Natural killer cell (primary cell): ENCODE measurements at regions not wholly inside any gene's neighbourhood (a gene's known extent, or its start where the extent isn't known, plus 50 kb on each side); places are given as distances from the start of the nearest gene placed in this dataset.

Experiments used
- ATAC-seq, 3 donors: fragments of 150-1000 bp in 2 of 3; fragments of 200-7000 bp in 1 of 3; cut with Tn5 transposase; 1 replicate in 1 of 3; 2 replicates in 2 of 3; pipeline ENCODE4 v1.10.0; 2021; ENCODE audit warnings: mild to moderate bottlenecking in 2 of 3, moderate library complexity in 2 of 3
- DNase-seq, 2 donors: peaks; one replicate each; pipeline versions ENCODE4 v3.0.0 to v3.0.0-alpha.2; 2013 to 2021; ENCODE audit warnings: mixed read lengths in 1 of 2
- H3K27ac ChIP-seq: one replicate; pipeline ENCODE4 v1.5.1; 2013; ENCODE audit warnings: mild to moderate bottlenecking, low read length
- H3K27me3 ChIP-seq: one replicate; pipeline ENCODE4 v1.6.1; 2013; ENCODE audit warnings: low read length; ENCODE audit not compliant: control insufficient read depth, insufficient read depth
- H3K36me3 ChIP-seq: one replicate; pipeline ENCODE4 v1.6.1; 2013; ENCODE audit warnings: low read length; ENCODE audit not compliant: control insufficient read depth, insufficient read depth
- H3K4me1 ChIP-seq: one replicate; pipeline ENCODE4 v1.6.1; 2013; ENCODE audit warnings: low read length; ENCODE audit not compliant: control insufficient read depth, insufficient read depth
- H3K4me3 ChIP-seq: one replicate; pipeline ENCODE4 v1.5.1; 2013; ENCODE audit warnings: low read length
- H3K9me3 ChIP-seq: one replicate; pipeline ENCODE4 v1.6.1; 2013; ENCODE audit warnings: low read length; ENCODE audit not compliant: control insufficient read depth, insufficient read depth
- H3K27ac Mint-ChIP-seq, 2 donors: one replicate each; pipeline ENCODE4 v1.8.0; 2022; ENCODE audit warnings: mild to moderate bottlenecking in 2 of 2, mixed read lengths in 2 of 2, moderate library complexity in 1 of 2
- H3K27me3 Mint-ChIP-seq, 2 donors: one replicate each; pipeline ENCODE4 v1.8.0; 2022; ENCODE audit warnings: low read depth in 2 of 2, mixed read lengths in 2 of 2
- H3K36me3 Mint-ChIP-seq: one replicate; pipeline ENCODE4 v1.8.0; 2022; ENCODE audit warnings: mixed read lengths
- H3K4me1 Mint-ChIP-seq, 2 donors: one replicate each; pipeline ENCODE4 v1.8.0; 2022; ENCODE audit warnings: mixed read lengths in 2 of 2
- H3K4me3 Mint-ChIP-seq: one replicate; pipeline ENCODE4 v1.8.0; 2022; ENCODE audit warnings: mild to moderate bottlenecking, moderate library complexity, mixed read lengths
- H3K9me3 Mint-ChIP-seq, 2 donors: one replicate each; pipeline ENCODE4 v1.8.0; 2022; ENCODE audit warnings: mixed read lengths in 2 of 2
- CTCF ChIP-seq: fragments of 200-600 bp; IDR thresholded peaks from one replicate; pipeline ENCODE4 v1.8.0; 2022; ENCODE audit warnings: antibody characterized with exemption
- WGBS: methylation state at CpG from one replicate; pipeline ENCODE4 v1.1.7; 2013; ENCODE audit warnings: missing lambda C conversion rate; ENCODE audit not compliant: insufficient coverage; 5-methylcytosine and 5-hydroxymethylcytosine counted together
- intact Hi-C: fragments of 100-400 bp; cut with micrococcal nuclease; formaldehyde crosslinking; loops from one replicate; pipeline ENCODE4 v1.14.2; 2022

- Histone ChIP-seq H3K27ac (no peak overlapping the region), H3K27me3 (peaks cover 2% of the 10 kb centered on the region), H3K4me1 (no peaks in the 10 kb centered on the region), H3K9me3 (no peaks in the 10 kb centered on the region), H3K4me3 (no peak overlapping the region), H3K36me3 (no peaks in the 10 kb centered on the region)
- DNase-seq (peak in 1 of 2 donors; percentile 2), ATAC-seq (no peak)
- Mint-ChIP-seq H3K36me3 (no peaks in the 10 kb centered on the region), H3K27me3 (peaks cover 19 to 58% of the 10 kb centered on the region in 2 donors), H3K4me3 (no peak overlapping the region), H3K4me1 (no peaks in the 10 kb centered on the region), H3K9me3 (no peaks in the 10 kb centered on the region), H3K27ac (no peak overlapping the region)
- TF ChIP-seq CTCF, result no peak
- intact Hi-C loops, result no loop called here
Measured at GRCh38 chr15:93617443-93617842, 528.4 kb upstream of the RGMA start.

- TF ChIP-seq CTCF, result no peak
- WGBS, result 80% methylated on average over 11 of the region's 11 CpGs
- H3K4me1 Mint-ChIP-seq, result no peaks in the 10 kb centered on the region
- Histone ChIP-seq H3K36me3 (no peaks in the 10 kb centered on the region), H3K27me3 (peaks cover 2% of the 10 kb centered on the region), H3K4me1 (no peaks in the 10 kb centered on the region), H3K27ac (no peak overlapping the region), H3K9me3 (no peaks in the 10 kb centered on the region), H3K4me3 (no peak overlapping the region)
- H3K27ac Mint-ChIP-seq, result no peak overlapping the region
- intact Hi-C loops, result no loop called here
- DNase-seq (no peak), ATAC-seq (no peak)
- no peaks in the 10 kb centered on the region for H3K36me3 Mint-ChIP-seq
- H3K4me3 Mint-ChIP-seq, result no peak overlapping the region
- peaks cover 28 to 65% of the 10 kb centered on the region in 2 donors for H3K27me3 Mint-ChIP-seq
- H3K9me3 Mint-ChIP-seq, result no peaks in the 10 kb centered on the region
Measured at GRCh38 chr15:93614386-93615104, 525.5 kb upstream of the RGMA start.

- Histone ChIP-seq H3K9me3 (no peaks in the 10 kb centered on the region), H3K4me1 (no peaks in the 10 kb centered on the region), H3K27ac (no peak overlapping the region), H3K27me3 (peaks cover 2% of the 10 kb centered on the region), H3K4me3 (no peak overlapping the region), H3K36me3 (no peaks in the 10 kb centered on the region)
- no peak for TF ChIP-seq CTCF
- H3K9me3 Mint-ChIP-seq, result no peaks in the 10 kb centered on the region
- H3K36me3 Mint-ChIP-seq, result no peaks in the 10 kb centered on the region
- H3K27ac Mint-ChIP-seq, result no peak overlapping the region
- peaks cover 28 to 56% of the 10 kb centered on the region in 2 donors for H3K27me3 Mint-ChIP-seq
- ATAC-seq (no peak), DNase-seq (no peak)
- 100% methylated on average over 2 of the region's 3 CpGs for WGBS
- H3K4me1 Mint-ChIP-seq, result no peaks in the 10 kb centered on the region
- no peak overlapping the region for H3K4me3 Mint-ChIP-seq
- intact Hi-C loops, result no loop called here
Measured at GRCh38 chr15:93613386-93613785, 524.4 kb upstream of the RGMA start.

GRCh38 chr15:93612953-93613352 is 523.9 kb upstream of the RGMA start:
- no peaks in the 10 kb centered on the region for H3K4me1 Mint-ChIP-seq
- H3K36me3 Mint-ChIP-seq, result no peaks in the 10 kb centered on the region
- WGBS, result 50% methylated on average over 1 of the region's 2 CpGs
- no peak overlapping the region for H3K4me3 Mint-ChIP-seq
- DNase-seq (no peak), ATAC-seq (no peak)
- intact Hi-C loops, result no loop called here
- Histone ChIP-seq H3K9me3 (no peaks in the 10 kb centered on the region), H3K36me3 (no peaks in the 10 kb centered on the region), H3K4me3 (no peak overlapping the region), H3K27ac (no peak overlapping the region), H3K27me3 (peaks cover 2% of the 10 kb centered on the region), H3K4me1 (no peaks in the 10 kb centered on the region)
- H3K27me3 Mint-ChIP-seq, result peaks cover 28 to 53% of the 10 kb centered on the region in 2 donors
- no peak overlapping the region for H3K27ac Mint-ChIP-seq
- H3K9me3 Mint-ChIP-seq, result no peaks in the 10 kb centered on the region
- TF ChIP-seq CTCF, result no peak
